PC-3 (cell line): ENCODE measurements at regions not wholly inside any gene's neighbourhood (a gene's known extent, or its start where the extent isn't known, plus 50 kb on each side); places are given as distances from the start of the nearest gene placed in this dataset.

Experiments
- ATAC-seq: fragments of 200-7000 bp; cut with Tn5 transposase; 2 replicates; pipeline ENCODE4 v1.9.1; 2020; ENCODE audit warnings: mild to moderate bottlenecking, moderate library complexity
- BruUV-seq: library from RNA; stranded (reverse); fragments of 400-500 nt; replicated peaks from 2 replicates; lab custom pipeline; 2021; lab: Mats Ljungman, UMichigan
- CTCF ChIA-PET: fragments of 300-600 bp; sonication (Branson Sonifier 250); formaldehyde crosslinking; loops from one replicate; lab custom pipeline; 2022; ENCODE audit warnings: antibody characterized with exemption; lab: Charles Lee
- POLR2A ChIA-PET: fragments of 300-600 bp; sonication (Branson Sonifier 250); formaldehyde crosslinking; loops from one replicate; lab custom pipeline; 2022; ENCODE audit warnings: antibody characterized with exemption; ENCODE audit not compliant: unreplicated experiment; lab: Charles Lee
- DNase-seq: peaks from one replicate; pipeline ENCODE4 v3.0.0-alpha.2; 2015
- H2AFZ ChIP-seq: fragments of 300-600 bp; sonication (generic); 2 replicates; pipeline ENCODE4 v1.6.0; 2016; ENCODE audit warnings: antibody characterized with exemption, low read length
- H3F3A ChIP-seq: fragments of 300-600 bp; sonication (generic); one replicate; pipeline ENCODE4 v1.6.0; 2017; ENCODE audit warnings: antibody characterized with exemption, low read length, control low read depth, mild to moderate bottlenecking; ENCODE audit not compliant: unreplicated experiment
- H3K27ac ChIP-seq: fragments of 300-600 bp; sonication (generic); 2 replicates; pipeline ENCODE4 v1.5.1; 2016; ENCODE audit warnings: mild to moderate bottlenecking, low read length
- H3K27me3 ChIP-seq: fragments of 300-600 bp; sonication (generic); 2 replicates; pipeline ENCODE4 v1.6.1; 2016; ENCODE audit warnings: low read length, mixed read lengths
- H3K36me3 ChIP-seq: fragments of 300-600 bp; sonication (generic); 2 replicates; pipeline ENCODE4 v1.6.1; 2016; ENCODE audit warnings: low read depth, mixed run types, low read length, mixed read lengths
- H3K4me1 ChIP-seq: fragments of 300-600 bp; sonication (generic); 2 replicates; pipeline ENCODE4 v1.5.1; 2016; ENCODE audit warnings: low read length; ENCODE audit not compliant: insufficient read depth
- H3K4me2 ChIP-seq: fragments of 300-600 bp; sonication (generic); 2 replicates; pipeline ENCODE4 v1.6.0; 2016; ENCODE audit warnings: low read length
- H3K4me3 ChIP-seq: fragments of 300-600 bp; sonication (generic); 2 replicates; pipeline ENCODE4 v1.5.1; 2016; ENCODE audit warnings: mild to moderate bottlenecking, low read length, mixed read lengths
- H3K79me2 ChIP-seq: fragments of 300-600 bp; sonication (generic); 2 replicates; pipeline ENCODE4 v1.6.1; 2017; ENCODE audit warnings: low read length, mixed read lengths
- H3K9ac ChIP-seq: fragments of 300-600 bp; sonication (generic); 2 replicates; pipeline ENCODE4 v1.6.0; 2016; ENCODE audit warnings: mild to moderate bottlenecking, low read length
- H3K9me2 ChIP-seq: fragments of 300-600 bp; sonication (generic); replicated peaks from 2 replicates; pipeline ENCODE4 v1.6.1; 2016; ENCODE audit warnings: mixed run types, low read length, mixed read lengths
- H3K9me3 ChIP-seq: fragments of 300-600 bp; sonication (generic); 2 replicates; pipeline ENCODE4 v1.6.1; 2016; ENCODE audit warnings: low read length, mixed read lengths
- H4K20me1 ChIP-seq: fragments of 300-600 bp; sonication (generic); 2 replicates; pipeline ENCODE4 v1.6.1; 2016; ENCODE audit warnings: low read length, mixed read lengths
- EZH2 ChIP-seq: fragments of 300-600 bp; sonication (generic); IDR thresholded peaks from one replicate; pipeline ENCODE4 v1.6.1; 2017; ENCODE audit warnings: antibody characterized with exemption, mild to moderate bottlenecking, low read length; ENCODE audit not compliant: unreplicated experiment
- EZH2phosphoT487 ChIP-seq: fragments of 300-600 bp; sonication (generic); IDR thresholded peaks from 2 replicates; pipeline ENCODE4 v1.6.1; 2018; ENCODE audit warnings: mild to moderate bottlenecking, antibody characterized with exemption, low read length, borderline replicate concordance
- intact Hi-C: fragments of 100-400 bp; cut with micrococcal nuclease; formaldehyde crosslinking; loops from 2 replicates; pipeline ENCODE4 v1.9.0; 2023
- TF ChIP-seq, protein P1 (sequence below): fragments of 300-600 bp; sonication (generic); conservative IDR thresholded peaks from 2 replicates; pipeline ENCODE4 v1.5.1; 2017; ENCODE audit warnings: antibody characterized with exemption, low read depth, mild to moderate bottlenecking, low read length

DNA sequence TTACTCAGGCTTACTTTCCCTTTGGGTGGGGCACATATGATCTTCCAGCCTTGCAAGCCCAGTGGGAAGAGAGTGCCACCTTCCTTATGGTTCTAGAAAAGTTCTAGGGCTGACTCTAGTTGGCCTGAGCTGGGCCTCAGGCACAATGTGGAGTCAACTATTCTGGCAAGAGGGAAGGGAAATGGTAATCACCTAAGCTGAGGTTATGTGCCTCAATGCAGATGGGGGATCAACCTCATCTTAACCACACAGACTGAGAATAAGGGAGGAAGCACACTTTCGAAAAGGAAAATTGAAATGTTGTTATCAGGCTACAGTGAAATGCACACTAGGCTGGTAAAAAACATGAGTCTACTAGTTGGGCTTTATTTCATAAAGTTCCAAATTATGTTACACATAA is 77.5 kb upstream of the RMST start:
- no peaks in the 10 kb centered on the region for H3K79me2 ChIP-seq
- H3K9me3 ChIP-seq, result no peaks in the 10 kb centered on the region
- no peak for TF ChIP-seq EZH2phosphoT487
- TF ChIP-seq, protein P1, sequence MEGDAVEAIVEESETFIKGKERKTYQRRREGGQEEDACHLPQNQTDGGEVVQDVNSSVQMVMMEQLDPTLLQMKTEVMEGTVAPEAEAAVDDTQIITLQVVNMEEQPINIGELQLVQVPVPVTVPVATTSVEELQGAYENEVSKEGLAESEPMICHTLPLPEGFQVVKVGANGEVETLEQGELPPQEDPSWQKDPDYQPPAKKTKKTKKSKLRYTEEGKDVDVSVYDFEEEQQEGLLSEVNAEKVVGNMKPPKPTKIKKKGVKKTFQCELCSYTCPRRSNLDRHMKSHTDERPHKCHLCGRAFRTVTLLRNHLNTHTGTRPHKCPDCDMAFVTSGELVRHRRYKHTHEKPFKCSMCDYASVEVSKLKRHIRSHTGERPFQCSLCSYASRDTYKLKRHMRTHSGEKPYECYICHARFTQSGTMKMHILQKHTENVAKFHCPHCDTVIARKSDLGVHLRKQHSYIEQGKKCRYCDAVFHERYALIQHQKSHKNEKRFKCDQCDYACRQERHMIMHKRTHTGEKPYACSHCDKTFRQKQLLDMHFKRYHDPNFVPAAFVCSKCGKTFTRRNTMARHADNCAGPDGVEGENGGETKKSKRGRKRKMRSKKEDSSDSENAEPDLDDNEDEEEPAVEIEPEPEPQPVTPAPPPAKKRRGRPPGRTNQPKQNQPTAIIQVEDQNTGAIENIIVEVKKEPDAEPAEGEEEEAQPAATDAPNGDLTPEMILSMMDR, result no peak
- ATAC-seq, result no peak
- no TSS peak for BruUV-seq
- no peak overlapping the region for H2AFZ ChIP-seq
- no peak overlapping the region for H3K9ac ChIP-seq
- no peaks in the 10 kb centered on the region for H3K4me1 ChIP-seq
- H4K20me1 ChIP-seq, result no peaks in the 10 kb centered on the region
- H3F3A ChIP-seq, result no peaks in the 10 kb centered on the region
- H3K4me2 ChIP-seq, result no peak overlapping the region
- ChIA-PET POLR2A (no interaction called here), CTCF (no interaction called here)
- H3K27me3 ChIP-seq, result no peaks in the 10 kb centered on the region
- no peaks in the 10 kb centered on the region for H3K9me2 ChIP-seq
- H3K36me3 ChIP-seq, result no peaks in the 10 kb centered on the region
- no peak overlapping the region for H3K27ac ChIP-seq
- DNase-seq, result no peak
- intact Hi-C loops, result no loop called here
- H3K4me3 ChIP-seq, result no peak overlapping the region

DNA sequence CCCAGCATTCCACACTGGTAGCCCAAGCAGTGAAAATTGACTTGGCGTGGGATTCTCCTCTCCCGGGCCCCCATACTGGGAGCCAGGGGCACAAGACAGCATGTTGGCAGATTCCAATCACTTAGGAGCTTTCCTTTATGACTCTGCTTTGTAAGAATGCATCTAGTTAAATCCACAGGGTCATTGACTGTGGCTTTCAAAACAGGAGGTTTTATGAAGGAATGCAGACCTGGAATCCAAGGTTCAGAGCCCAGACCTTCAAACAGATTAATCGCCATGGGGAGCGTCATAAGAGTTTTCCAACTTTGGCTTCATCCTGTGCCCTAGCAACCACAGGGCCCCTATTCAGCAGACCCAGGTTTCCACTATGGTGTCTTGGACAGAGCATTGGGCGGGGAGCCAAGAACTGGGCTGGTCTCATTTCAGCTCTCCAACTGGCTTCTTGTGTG is 76.4 kb upstream of the RMST start:
- TF ChIP-seq EZH2phosphoT487 (no peak), EZH2 (no peak)
- TF ChIP-seq, protein P1, result no peak
- H3K36me3 ChIP-seq, result no peaks in the 10 kb centered on the region
- intact Hi-C loops, result no loop called here
- H3K27me3 ChIP-seq, result 0 out of 2 replicates have a peak, but pooled peaks cover 1% of the 10 kb centered on the region
- no peak for DNase-seq
- ATAC-seq, result no peak
- no peaks in the 10 kb centered on the region for H3K9me2 ChIP-seq
- CTCF ChIA-PET, result no interaction called here
- no peaks in the 10 kb centered on the region for H4K20me1 ChIP-seq
- H3K27ac ChIP-seq, result no peak overlapping the region
- H3K4me1 ChIP-seq, result no peaks in the 10 kb centered on the region
- no peak overlapping the region for H3K9ac ChIP-seq
- no peaks in the 10 kb centered on the region for H3F3A ChIP-seq
- POLR2A ChIA-PET, result no interaction called here
- H3K79me2 ChIP-seq, result no peaks in the 10 kb centered on the region
- H3K9me3 ChIP-seq, result no peaks in the 10 kb centered on the region
- BruUV-seq, result no TSS peak
- no peak overlapping the region for H3K4me2 ChIP-seq
- no peak overlapping the region for H2AFZ ChIP-seq
- H3K4me3 ChIP-seq, result no peak overlapping the region

DNA sequence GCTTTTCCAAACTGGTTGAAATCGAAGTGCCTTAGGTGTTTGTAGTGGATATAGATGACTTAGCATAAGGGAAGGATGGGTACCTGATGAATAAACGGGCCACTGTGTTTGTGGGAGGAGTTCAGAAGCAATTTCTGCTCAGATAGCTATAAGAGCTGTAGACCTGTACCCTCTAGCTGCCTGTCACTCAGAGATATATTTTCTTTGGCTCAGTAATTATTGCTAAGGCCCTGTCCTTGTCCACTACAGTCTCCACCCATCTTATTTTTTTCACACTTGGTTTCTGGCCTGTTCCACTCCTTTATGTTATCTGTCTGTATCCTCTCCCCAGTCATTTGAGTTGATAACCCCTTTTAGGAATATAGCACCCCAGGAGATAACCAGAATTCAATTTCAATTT is 74.8 kb upstream of the RMST start:
- peaks cover 16% of the 10 kb centered on the region for H3K27me3 ChIP-seq
- no peak overlapping the region for H3K27ac ChIP-seq
- H3K9me3 ChIP-seq, result no peaks in the 10 kb centered on the region
- DNase-seq (no peak), ATAC-seq (no peak)
- H3K4me2 ChIP-seq, result no peak overlapping the region
- no peak overlapping the region for H2AFZ ChIP-seq
- no peaks in the 10 kb centered on the region for H3K9me2 ChIP-seq
- intact Hi-C loops, result no loop called here
- ChIA-PET CTCF (no interaction called here), POLR2A (no interaction called here)
- no peaks in the 10 kb centered on the region for H3K4me1 ChIP-seq
- no peak for TF ChIP-seq EZH2
- H3K79me2 ChIP-seq, result no peaks in the 10 kb centered on the region
- H3K4me3 ChIP-seq, result no peak overlapping the region
- BruUV-seq, result no TSS peak
- H3K9ac ChIP-seq, result no peak overlapping the region
- H4K20me1 ChIP-seq, result no peaks in the 10 kb centered on the region
- no peaks in the 10 kb centered on the region for H3F3A ChIP-seq
- H3K36me3 ChIP-seq, result no peaks in the 10 kb centered on the region
